ENCODE measurements at regions not wholly inside any gene's neighbourhood (a gene's known extent, or its start where the extent isn't known, plus 50 kb on each side); places are given as distances from the start of the nearest gene placed in this dataset.

GRCh38 chr10:130835068-130835467, 476.5 kb downstream of the TCERG1L start:
- no peaks in the 10 kb centered on the region for H3K36me3 ChIP-seq (ENCODE audit: insufficient read depth)
- H3K4me3 ChIP-seq (IDR thresholded peaks at IDR 0.05; ENCODE audit: insufficient read depth, low read depth, low read length): no peak overlapping the region
- no peak overlapping the region for H3K4me2 ChIP-seq
- H2AFZ ChIP-seq (ENCODE audit: low read depth): no peak overlapping the region
- H3K27ac ChIP-seq: no peak overlapping the region
- H3K79me2 ChIP-seq (ENCODE audit: insufficient read depth, low read depth): no peaks in the 10 kb centered on the region
- H3K27me3 ChIP-seq (ENCODE audit: insufficient read depth, low read depth): no peaks in the 10 kb centered on the region
- no peaks in the 10 kb centered on the region for H3K4me1 ChIP-seq (ENCODE audit: low read depth, poor library complexity, severe bottlenecking)
- H3K9ac ChIP-seq: no peak overlapping the region
- TF ChIP-seq, protein P1, sequence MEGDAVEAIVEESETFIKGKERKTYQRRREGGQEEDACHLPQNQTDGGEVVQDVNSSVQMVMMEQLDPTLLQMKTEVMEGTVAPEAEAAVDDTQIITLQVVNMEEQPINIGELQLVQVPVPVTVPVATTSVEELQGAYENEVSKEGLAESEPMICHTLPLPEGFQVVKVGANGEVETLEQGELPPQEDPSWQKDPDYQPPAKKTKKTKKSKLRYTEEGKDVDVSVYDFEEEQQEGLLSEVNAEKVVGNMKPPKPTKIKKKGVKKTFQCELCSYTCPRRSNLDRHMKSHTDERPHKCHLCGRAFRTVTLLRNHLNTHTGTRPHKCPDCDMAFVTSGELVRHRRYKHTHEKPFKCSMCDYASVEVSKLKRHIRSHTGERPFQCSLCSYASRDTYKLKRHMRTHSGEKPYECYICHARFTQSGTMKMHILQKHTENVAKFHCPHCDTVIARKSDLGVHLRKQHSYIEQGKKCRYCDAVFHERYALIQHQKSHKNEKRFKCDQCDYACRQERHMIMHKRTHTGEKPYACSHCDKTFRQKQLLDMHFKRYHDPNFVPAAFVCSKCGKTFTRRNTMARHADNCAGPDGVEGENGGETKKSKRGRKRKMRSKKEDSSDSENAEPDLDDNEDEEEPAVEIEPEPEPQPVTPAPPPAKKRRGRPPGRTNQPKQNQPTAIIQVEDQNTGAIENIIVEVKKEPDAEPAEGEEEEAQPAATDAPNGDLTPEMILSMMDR (conservative IDR thresholded peaks at IDR 0.05; ENCODE audit: low read depth, low read length): no peak
- no peaks in the 10 kb centered on the region for H4K20me1 ChIP-seq (ENCODE audit: insufficient read depth)

DNA sequence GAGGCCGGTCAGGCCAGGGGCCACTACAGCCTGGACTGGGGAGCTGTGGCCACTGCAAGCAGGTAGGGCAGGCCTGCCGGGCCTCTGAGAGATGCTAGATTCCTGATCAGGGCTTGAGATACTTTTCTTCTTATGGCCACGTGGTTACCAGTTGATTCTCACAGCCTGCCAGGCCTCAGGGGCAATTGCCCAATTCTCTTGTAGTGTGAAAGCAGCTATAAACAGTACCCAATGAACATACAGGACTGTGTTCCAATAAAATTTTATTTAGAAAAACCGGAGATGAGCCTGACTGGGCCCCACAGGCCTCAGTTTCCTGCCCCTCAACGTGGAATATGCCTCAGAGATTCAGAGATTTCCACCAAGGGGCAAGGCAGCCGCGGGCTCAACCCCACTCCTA, 475.2 kb downstream of the TCERG1L start:
- H2AFZ ChIP-seq (ENCODE audit: low read depth): no peak overlapping the region
- H4K20me1 ChIP-seq (ENCODE audit: insufficient read depth): no peaks in the 10 kb centered on the region
- H3K9ac ChIP-seq: no peak overlapping the region
- no peaks in the 10 kb centered on the region for H3K36me3 ChIP-seq (ENCODE audit: insufficient read depth)
- no peak overlapping the region for H3K4me2 ChIP-seq
- H3K79me2 ChIP-seq (ENCODE audit: insufficient read depth, low read depth): no peaks in the 10 kb centered on the region
- TF ChIP-seq, protein P1 (conservative IDR thresholded peaks at IDR 0.05; ENCODE audit: low read depth, low read length): no peak
- H3K4me3 ChIP-seq (IDR thresholded peaks at IDR 0.05; ENCODE audit: insufficient read depth, low read depth, low read length): no peak overlapping the region
- H3K27me3 ChIP-seq (ENCODE audit: insufficient read depth, low read depth): no peaks in the 10 kb centered on the region
- H3K27ac ChIP-seq: no peak overlapping the region
- no peaks in the 10 kb centered on the region for H3K4me1 ChIP-seq (ENCODE audit: low read depth, poor library complexity, severe bottlenecking)

- no peak overlapping the region for H2AFZ ChIP-seq (ENCODE audit: low read depth)
- no peak overlapping the region for H3K4me2 ChIP-seq
- H3K9ac ChIP-seq: no peak overlapping the region
- no peaks in the 10 kb centered on the region for H3K4me1 ChIP-seq (ENCODE audit: low read depth, poor library complexity, severe bottlenecking)
- no peaks in the 10 kb centered on the region for H3K27me3 ChIP-seq (ENCODE audit: insufficient read depth, low read depth)
- TF ChIP-seq, protein P1 (conservative IDR thresholded peaks at IDR 0.05; ENCODE audit: low read depth, low read length): no peak
- H3K79me2 ChIP-seq (ENCODE audit: insufficient read depth, low read depth): no peaks in the 10 kb centered on the region
- no peaks in the 10 kb centered on the region for H3K36me3 ChIP-seq (ENCODE audit: insufficient read depth)
- H3K27ac ChIP-seq: no peak overlapping the region
- H3K4me3 ChIP-seq (IDR thresholded peaks at IDR 0.05; ENCODE audit: insufficient read depth, low read depth, low read length): no peak overlapping the region
- no peaks in the 10 kb centered on the region for H4K20me1 ChIP-seq (ENCODE audit: insufficient read depth)
Observed at GRCh38 chr10:130843051-130843653, 468.4 kb downstream of the TCERG1L start.

DNA sequence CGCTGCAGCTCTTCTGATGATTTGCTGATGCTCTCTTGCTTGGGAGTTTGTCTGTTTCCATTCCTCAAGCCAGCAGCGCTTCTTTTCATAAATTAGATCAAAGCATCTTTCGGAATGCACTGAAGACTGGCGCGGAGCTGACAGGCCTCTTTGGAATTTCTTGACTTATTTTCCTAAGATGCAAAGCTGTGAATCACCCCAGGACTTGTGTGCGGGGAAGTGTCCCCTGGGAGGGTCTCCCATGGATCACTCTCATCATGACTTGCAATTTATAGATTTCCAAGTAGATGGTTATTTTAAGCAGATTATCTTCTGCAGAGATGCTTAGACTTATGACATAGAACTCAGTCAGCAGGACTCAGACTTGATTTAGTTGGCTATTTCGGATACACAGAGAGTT, 467.2 kb downstream of the TCERG1L start:
- Histone ChIP-seq H3K27ac (no peak overlapping the region), H3K4me3 (IDR thresholded peaks at IDR 0.05; ENCODE audit: insufficient read depth, low read depth, low read length) (no peak overlapping the region), H3K9ac (no peak overlapping the region), H3K79me2 (ENCODE audit: insufficient read depth, low read depth) (no peaks in the 10 kb centered on the region), H2AFZ (ENCODE audit: low read depth) (no peak overlapping the region), H3K4me2 (no peak overlapping the region), H3K36me3 (ENCODE audit: insufficient read depth) (no peaks in the 10 kb centered on the region), H4K20me1 (ENCODE audit: insufficient read depth) (no peaks in the 10 kb centered on the region), H3K4me1 (ENCODE audit: low read depth, poor library complexity, severe bottlenecking) (no peaks in the 10 kb centered on the region), H3K27me3 (ENCODE audit: insufficient read depth, low read depth) (no peaks in the 10 kb centered on the region)
- TF ChIP-seq, protein P1 (conservative IDR thresholded peaks at IDR 0.05; ENCODE audit: low read depth, low read length): no peak

Data from KMS-11 (cell line).